ENCODE measurements at regions not wholly inside any gene's neighbourhood (a gene's known extent, or its start where the extent isn't known, plus 50 kb on each side); places are given as distances from the start of the nearest gene placed in this dataset.

DNA sequence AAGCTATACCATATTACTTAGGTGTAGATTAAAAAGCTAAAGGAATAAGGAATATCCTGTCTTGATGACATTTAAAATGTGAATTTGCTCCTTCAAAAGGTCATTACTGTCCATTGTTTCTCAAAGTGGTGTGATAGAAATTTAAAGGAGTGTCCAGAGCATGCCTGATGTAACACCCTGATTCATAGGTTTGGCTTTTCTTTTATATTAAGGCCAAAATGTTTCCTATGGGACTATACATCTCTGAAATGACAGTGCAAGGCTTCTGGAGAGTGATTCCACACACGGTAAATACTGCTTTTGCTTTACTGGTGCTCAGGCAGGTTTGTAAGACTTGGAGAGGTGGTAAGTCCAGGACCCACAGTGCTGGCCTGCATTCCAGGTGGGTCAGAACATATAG lies 289.9 kb downstream of the RFC3 start:
- Histone ChIP-seq H3K27ac (no peak overlapping the region), H3K4me1 (no peaks in the 10 kb centered on the region), H3K4me3 (no peak overlapping the region), H3K27me3 (no peaks in the 10 kb centered on the region), H3K9me3 (peaks cover 0 to 14% (median 6%) of the 10 kb centered on the region in 12 donors), H3K36me3 (no peaks in the 10 kb centered on the region)
- ATAC-seq (no peak), DNase-seq (no peak)
- intact Hi-C loops (cut with DNase I): no loop called here
- WGBS, 4 donors: 70 to 88% (median 85%) methylated on average over 1 of the region's 1 CpG
- no peak for TF ChIP-seq POLR2A (IDR thresholded peaks at IDR 0.05)
- TF ChIP-seq CTCF (IDR thresholded peaks at IDR 0.05): no peak

DNA sequence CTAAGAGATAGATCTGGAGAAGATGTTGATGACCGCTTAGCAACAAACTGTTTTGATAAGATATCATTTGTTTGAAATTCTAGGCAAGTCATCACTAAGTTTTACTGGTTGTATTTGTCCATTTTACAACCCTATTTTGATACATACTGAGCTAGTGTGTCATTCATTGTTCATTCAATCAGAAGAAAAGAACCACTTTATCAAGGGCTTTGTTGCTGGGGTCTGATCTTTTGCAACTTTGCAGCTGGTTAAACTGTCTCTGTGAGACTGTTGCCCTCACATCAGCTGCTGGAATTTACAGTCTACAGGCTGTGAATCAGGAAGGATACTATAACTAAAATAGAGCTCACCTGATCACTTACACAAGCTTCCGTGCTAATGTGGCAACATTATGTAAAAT lies 290.5 kb downstream of the RFC3 start:
- TF ChIP-seq CTCF (IDR thresholded peaks at IDR 0.05) (no peak), POLR2A (IDR thresholded peaks at IDR 0.05) (no peak)
- intact Hi-C loops (cut with DNase I): no loop called here

DNA sequence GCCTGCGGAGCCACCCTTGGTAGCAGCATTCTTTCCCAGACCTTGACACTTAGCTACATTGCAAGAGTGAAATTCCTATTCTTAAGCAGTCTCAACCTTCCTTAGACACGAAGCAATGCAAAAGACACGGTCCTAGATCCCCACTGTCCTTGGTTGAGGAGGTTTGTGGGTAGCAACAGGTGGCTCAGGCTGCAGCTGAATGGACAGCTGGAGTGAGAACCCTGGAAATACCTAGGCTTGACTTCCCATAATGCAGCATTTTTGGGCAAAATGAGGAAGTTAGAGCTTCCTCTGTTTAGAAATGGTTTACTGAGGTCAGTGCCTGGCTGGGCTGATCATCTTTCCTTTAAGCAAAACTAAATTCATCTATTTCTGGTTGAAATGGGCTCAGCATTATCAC lies 296.6 kb downstream of the RFC3 start:
- intact Hi-C loops (cut with DNase I): no loop called here
- Histone ChIP-seq H3K36me3 (no peaks in the 10 kb centered on the region), H3K4me1 (no peaks in the 10 kb centered on the region), H3K27ac (no peak overlapping the region), H3K9me3 (peaks cover 0 to 10% (median under 1%) of the 10 kb centered on the region in 12 donors), H3K27me3 (no peaks in the 10 kb centered on the region), H3K4me3 (no peak overlapping the region)
- no peak for ATAC-seq
- no peak for DNase-seq
- TF ChIP-seq CTCF (IDR thresholded peaks at IDR 0.05): no peak
- no peak for TF ChIP-seq POLR2A (IDR thresholded peaks at IDR 0.05)
- WGBS, 4 donors: 79 to 92% (median 82%) methylated on average over 3 of the region's 3 CpGs

More for the DNA sequence above, 290.5 kb downstream of the RFC3 start:
- 83 to 92% (median 88%) methylated on average over 2 of the region's 2 CpGs for WGBS, 4 donors
- no peaks in the 10 kb centered on the region for H3K4me1 ChIP-seq
- no peaks in the 10 kb centered on the region for H3K36me3 ChIP-seq
- no peak overlapping the region for H3K4me3 ChIP-seq
- H3K27ac ChIP-seq: no peak overlapping the region
- H3K9me3 ChIP-seq: peaks cover 0 to 14% (median 6%) of the 10 kb centered on the region in 12 donors
- no peak for ATAC-seq
- DNase-seq: no peak
- no peaks in the 10 kb centered on the region for H3K27me3 ChIP-seq

GRCh38 chr13:34116651-34117050 lies 298.7 kb downstream of the RFC3 start:
- Histone ChIP-seq H3K4me1 (no peaks in the 10 kb centered on the region), H3K27me3 (no peaks in the 10 kb centered on the region), H3K27ac (no peak overlapping the region), H3K4me3 (no peak overlapping the region), H3K9me3 (peaks cover 0 to 5% (median 0%) of the 10 kb centered on the region in 12 donors), H3K36me3 (no peaks in the 10 kb centered on the region)
- TF ChIP-seq CTCF (IDR thresholded peaks at IDR 0.05) (no peak), POLR2A (IDR thresholded peaks at IDR 0.05) (no peak)
- WGBS, 4 donors: 78 to 86% (median 80%) methylated on average over 3 of the region's 3 CpGs
- intact Hi-C loops (cut with DNase I): no loop called here
- DNase-seq (no peak), ATAC-seq (no peak)

All from heart left ventricle (tissue), 16 donors.